Neural progenitor cell (in vitro differentiated cells): ENCODE measurements at regions not wholly inside any gene's neighbourhood (a gene's known extent, or its start where the extent isn't known, plus 50 kb on each side); places are given as distances from the start of the nearest gene placed in this dataset.

Source experiments
- DNase-seq: peaks from one replicate; pipeline ENCODE4 v3.0.0-alpha.2; 2016; ENCODE audit warnings: low spot score
- H2AFZ ChIP-seq: fragments of 200-600 bp; sonication (generic); replicated peaks from 2 replicates; pipeline ENCODE4 v1.6.1; 2016; ENCODE audit warnings: antibody characterized with exemption
- H3F3A ChIP-seq: fragments of 200-600 bp; sonication (generic); 2 replicates; pipeline ENCODE4 v1.6.1; 2016; ENCODE audit warnings: antibody characterized with exemption, low read depth
- H3K27ac ChIP-seq: fragments of 200-600 bp; sonication (generic); 2 replicates; pipeline ENCODE4 v1.5.1; 2016; ENCODE audit warnings: mild to moderate bottlenecking
- H3K27me3 ChIP-seq: fragments of 200-600 bp; sonication (generic); 2 replicates; pipeline ENCODE4 v1.6.1; 2016; ENCODE audit warnings: mild to moderate bottlenecking, moderate library complexity
- H3K36me3 ChIP-seq: fragments of 200-600 bp; sonication (generic); 2 replicates; pipeline ENCODE4 v1.5.1; 2016
- H3K4me1 ChIP-seq: fragments of 200-600 bp; sonication (generic); 2 replicates; pipeline ENCODE4 v1.6.1; 2016; ENCODE audit warnings: mixed run types
- H3K4me2 ChIP-seq: fragments of 200-600 bp; sonication (generic); 2 replicates; pipeline ENCODE4 v1.6.1; 2016
- H3K4me3 ChIP-seq: fragments of 200-600 bp; sonication (generic); 2 replicates; pipeline ENCODE4 v1.5.1; 2016
- H3K79me2 ChIP-seq: fragments of 200-600 bp; sonication (generic); 2 replicates; pipeline ENCODE4 v1.6.1; 2016; ENCODE audit warnings: low read depth
- H3K9ac ChIP-seq: fragments of 200-600 bp; sonication (generic); 2 replicates; pipeline ENCODE4 v1.6.1; 2016
- H3K9me3 ChIP-seq: fragments of 200-600 bp; sonication (generic); 2 replicates; pipeline ENCODE4 v1.5.1; 2016; ENCODE audit warnings: low read depth
- H4K20me1 ChIP-seq: fragments of 200-600 bp; sonication (generic); 2 replicates; pipeline ENCODE4 v1.6.1; 2016; ENCODE audit warnings: low read depth
- H3K27ac Mint-ChIP-seq: 3 replicates; pipeline ENCODE4 v1.8.0; 2021; ENCODE audit warnings: mixed read lengths
- H3K27me3 Mint-ChIP-seq: 2 replicates; pipeline ENCODE4 v1.8.0; 2022; ENCODE audit warnings: low read depth, mild to moderate bottlenecking, inconsistent platforms, moderate library complexity, mixed read lengths; ENCODE audit not compliant: insufficient read depth
- H3K36me3 Mint-ChIP-seq: 3 replicates; pipeline ENCODE4 v1.8.0; 2021; ENCODE audit warnings: mixed read lengths
- H3K4me1 Mint-ChIP-seq: 3 replicates; pipeline ENCODE4 v1.8.0; 2021; ENCODE audit warnings: mixed read lengths
- H3K4me3 Mint-ChIP-seq: 3 replicates; pipeline ENCODE4 v1.8.0; 2021; ENCODE audit warnings: mild to moderate bottlenecking, moderate library complexity, mixed read lengths
- H3K9me3 Mint-ChIP-seq: 3 replicates; pipeline ENCODE4 v1.8.0; 2020; ENCODE audit warnings: mixed read lengths
- EZH2 ChIP-seq: fragments of 200-600 bp; sonication (generic); IDR thresholded peaks from 2 replicates; pipeline ENCODE4 v1.6.1; 2017; ENCODE audit warnings: antibody characterized with exemption, mild to moderate bottlenecking, moderate library complexity
- EZH2phosphoT487 ChIP-seq: fragments of 200-600 bp; sonication (generic); IDR thresholded peaks from 2 replicates; pipeline ENCODE4 v1.6.1; 2017; ENCODE audit warnings: antibody characterized with exemption
- TF ChIP-seq, protein P1 (sequence below): fragments of 200-600 bp; sonication (generic); IDR thresholded peaks from 2 replicates; pipeline ENCODE4 v1.5.1; 2017; ENCODE audit warnings: antibody characterized with exemption, mild to moderate bottlenecking

DNA sequence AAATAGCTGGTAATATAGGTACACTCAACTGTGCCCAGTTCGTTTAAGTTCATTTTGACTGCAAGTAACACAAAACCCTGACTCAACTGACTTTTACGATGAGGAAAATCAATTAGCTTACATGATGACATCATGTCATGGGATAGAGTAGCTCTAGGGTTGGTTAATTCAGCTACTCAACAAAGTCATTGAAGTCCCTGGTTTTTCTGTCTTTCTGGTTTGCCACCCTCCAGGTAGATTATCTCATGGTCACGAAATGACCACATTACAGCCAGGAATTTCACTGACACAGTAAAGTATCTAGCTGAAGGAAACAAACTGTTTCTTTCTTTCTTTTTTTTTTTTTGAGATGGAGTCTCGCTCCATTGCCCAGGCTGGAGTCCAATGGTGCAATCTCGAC lies 68.5 kb upstream of the FUT8 start:
- H3K27me3 ChIP-seq, result no peaks in the 10 kb centered on the region
- H3F3A ChIP-seq, result no peaks in the 10 kb centered on the region
- Mint-ChIP-seq H3K4me1 (peaks cover 9% of the 10 kb centered on the region), H3K27ac (no peak overlapping the region), H3K36me3 (no peaks in the 10 kb centered on the region), H3K9me3 (peaks cover 3% of the 10 kb centered on the region), H3K27me3 (no peaks in the 10 kb centered on the region), H3K4me3 (no peak overlapping the region)
- H2AFZ ChIP-seq, result no peak overlapping the region
- H3K4me1 ChIP-seq, result no peaks in the 10 kb centered on the region
- H3K36me3 ChIP-seq, result no peaks in the 10 kb centered on the region
- H3K4me3 ChIP-seq, result no peak overlapping the region
- no peaks in the 10 kb centered on the region for H3K9me3 ChIP-seq
- H3K27ac ChIP-seq, result no peak overlapping the region
- TF ChIP-seq EZH2phosphoT487 (no peak), EZH2 (no peak)
- TF ChIP-seq, protein P1, sequence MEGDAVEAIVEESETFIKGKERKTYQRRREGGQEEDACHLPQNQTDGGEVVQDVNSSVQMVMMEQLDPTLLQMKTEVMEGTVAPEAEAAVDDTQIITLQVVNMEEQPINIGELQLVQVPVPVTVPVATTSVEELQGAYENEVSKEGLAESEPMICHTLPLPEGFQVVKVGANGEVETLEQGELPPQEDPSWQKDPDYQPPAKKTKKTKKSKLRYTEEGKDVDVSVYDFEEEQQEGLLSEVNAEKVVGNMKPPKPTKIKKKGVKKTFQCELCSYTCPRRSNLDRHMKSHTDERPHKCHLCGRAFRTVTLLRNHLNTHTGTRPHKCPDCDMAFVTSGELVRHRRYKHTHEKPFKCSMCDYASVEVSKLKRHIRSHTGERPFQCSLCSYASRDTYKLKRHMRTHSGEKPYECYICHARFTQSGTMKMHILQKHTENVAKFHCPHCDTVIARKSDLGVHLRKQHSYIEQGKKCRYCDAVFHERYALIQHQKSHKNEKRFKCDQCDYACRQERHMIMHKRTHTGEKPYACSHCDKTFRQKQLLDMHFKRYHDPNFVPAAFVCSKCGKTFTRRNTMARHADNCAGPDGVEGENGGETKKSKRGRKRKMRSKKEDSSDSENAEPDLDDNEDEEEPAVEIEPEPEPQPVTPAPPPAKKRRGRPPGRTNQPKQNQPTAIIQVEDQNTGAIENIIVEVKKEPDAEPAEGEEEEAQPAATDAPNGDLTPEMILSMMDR, result no peak
- H3K9ac ChIP-seq, result no peak overlapping the region
- DNase-seq, result no peak
- H3K79me2 ChIP-seq, result no peaks in the 10 kb centered on the region
- H3K4me2 ChIP-seq, result no peak overlapping the region
- H4K20me1 ChIP-seq, result no peaks in the 10 kb centered on the region

DNA sequence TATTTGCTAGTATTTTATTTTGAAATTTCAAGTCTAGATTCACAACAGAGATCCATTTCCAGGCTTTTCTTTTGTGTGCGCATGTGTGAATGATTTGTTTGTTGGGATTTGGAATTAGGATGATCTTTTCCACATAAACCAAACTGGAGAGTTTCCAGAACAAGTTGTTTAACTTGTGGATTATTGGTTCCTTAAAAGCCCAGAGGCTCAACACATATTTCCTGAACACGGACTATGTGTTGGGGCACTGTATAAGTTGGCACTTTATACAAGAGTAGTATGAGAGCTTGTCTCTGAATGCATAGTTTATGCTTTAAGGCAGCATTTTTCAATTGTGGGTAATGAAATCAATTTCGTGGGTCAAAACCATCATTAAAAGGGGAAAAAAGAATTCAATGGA lies 67.3 kb upstream of the FUT8 start:
- H3K27me3 Mint-ChIP-seq, result no peaks in the 10 kb centered on the region
- H2AFZ ChIP-seq, result no peak overlapping the region
- no peaks in the 10 kb centered on the region for H3K4me1 ChIP-seq

GRCh38 chr14:65346474-65346873 lies 66.1 kb upstream of the FUT8 start:
- DNase-seq, result no peak
- Histone ChIP-seq H3K9me3 (no peaks in the 10 kb centered on the region), H3K27ac (no peak overlapping the region), H3K4me1 (no peaks in the 10 kb centered on the region), H3K27me3 (no peaks in the 10 kb centered on the region), H3K36me3 (no peaks in the 10 kb centered on the region), H3K4me3 (no peak overlapping the region), H3K9ac (no peak overlapping the region), H4K20me1 (no peaks in the 10 kb centered on the region), H3K4me2 (no peak overlapping the region), H3F3A (no peaks in the 10 kb centered on the region), H2AFZ (no peak overlapping the region), H3K79me2 (no peaks in the 10 kb centered on the region)
- Mint-ChIP-seq H3K36me3 (no peaks in the 10 kb centered on the region), H3K27ac (no peak overlapping the region), H3K4me3 (no peak overlapping the region), H3K27me3 (no peaks in the 10 kb centered on the region), H3K4me1 (peaks cover 14% of the 10 kb centered on the region), H3K9me3 (peaks cover 3% of the 10 kb centered on the region)
- TF ChIP-seq EZH2, result no peak
- TF ChIP-seq, protein P1, result no peak
- TF ChIP-seq EZH2phosphoT487, result no peak

More for the DNA sequence above, 67.3 kb upstream of the FUT8 start:
- peaks cover 3% of the 10 kb centered on the region for H3K9me3 Mint-ChIP-seq
- H3K27ac ChIP-seq, result no peak overlapping the region
- H3K36me3 ChIP-seq, result no peaks in the 10 kb centered on the region
- H3K79me2 ChIP-seq, result no peaks in the 10 kb centered on the region
- no peak overlapping the region for H3K4me3 Mint-ChIP-seq
- H3K27ac Mint-ChIP-seq, result no peak overlapping the region
- H3K9ac ChIP-seq, result no peak overlapping the region
- H3K36me3 Mint-ChIP-seq, result no peaks in the 10 kb centered on the region
- H3K27me3 ChIP-seq, result no peaks in the 10 kb centered on the region
- H4K20me1 ChIP-seq, result no peaks in the 10 kb centered on the region
- H3K4me3 ChIP-seq, result no peak overlapping the region
- no peaks in the 10 kb centered on the region for H3F3A ChIP-seq
- no peak overlapping the region for H3K4me2 ChIP-seq
- H3K4me1 Mint-ChIP-seq, result peaks cover 12% of the 10 kb centered on the region
- DNase-seq, result no peak
- TF ChIP-seq EZH2, result no peak
- TF ChIP-seq, protein P1, result no peak
- TF ChIP-seq EZH2phosphoT487, result no peak
- no peaks in the 10 kb centered on the region for H3K9me3 ChIP-seq
